Nephron (organoid): ENCODE measurements at regions not wholly inside any gene's neighbourhood (a gene's known extent, or its start where the extent isn't known, plus 50 kb on each side); places are given as distances from the start of the nearest gene placed in this dataset.
A peak's percentile ranks its signal among the peaks of the same experiment; 100 is the strongest.

ENCODE experiments used
- H3K27ac Mint-ChIP-seq, 3 experiments: 2 replicates each; pipeline ENCODE4 v1.8.0; 2020; ENCODE audit warnings: mixed read lengths in 3 of 3, mild to moderate bottlenecking in 2 of 3, moderate library complexity in 1 of 3
- H3K27me3 Mint-ChIP-seq: 2 replicates; pipeline ENCODE4 v1.8.0; 2021; ENCODE audit warnings: low read depth, mild to moderate bottlenecking, moderate library complexity, mixed read lengths
- H3K36me3 Mint-ChIP-seq: 2 replicates; pipeline ENCODE4 v1.8.0; 2020; ENCODE audit warnings: low read depth, mixed read lengths
- H3K4me1 Mint-ChIP-seq: 2 replicates; pipeline ENCODE4 v1.8.0; 2020; ENCODE audit warnings: mixed read lengths
- H3K4me3 Mint-ChIP-seq, 3 experiments: 2 replicates each; pipeline ENCODE4 v1.8.0; 2020; ENCODE audit warnings: mild to moderate bottlenecking in 3 of 3, mixed read lengths in 3 of 3, moderate library complexity in 2 of 3
- H3K9me3 Mint-ChIP-seq: 2 replicates; pipeline ENCODE4 v1.8.0; 2020; ENCODE audit warnings: mixed read lengths
- TF ChIP-seq, protein P1 (sequence below), 3 experiments: fragments of 200-600 bp; sonication (generic); IDR thresholded peaks; one replicate each; pipeline ENCODE4 v1.5.0; 2021; ENCODE audit warnings: antibody characterized with exemption in 3 of 3; ENCODE audit not compliant: unreplicated experiment in 3 of 3

DNA sequence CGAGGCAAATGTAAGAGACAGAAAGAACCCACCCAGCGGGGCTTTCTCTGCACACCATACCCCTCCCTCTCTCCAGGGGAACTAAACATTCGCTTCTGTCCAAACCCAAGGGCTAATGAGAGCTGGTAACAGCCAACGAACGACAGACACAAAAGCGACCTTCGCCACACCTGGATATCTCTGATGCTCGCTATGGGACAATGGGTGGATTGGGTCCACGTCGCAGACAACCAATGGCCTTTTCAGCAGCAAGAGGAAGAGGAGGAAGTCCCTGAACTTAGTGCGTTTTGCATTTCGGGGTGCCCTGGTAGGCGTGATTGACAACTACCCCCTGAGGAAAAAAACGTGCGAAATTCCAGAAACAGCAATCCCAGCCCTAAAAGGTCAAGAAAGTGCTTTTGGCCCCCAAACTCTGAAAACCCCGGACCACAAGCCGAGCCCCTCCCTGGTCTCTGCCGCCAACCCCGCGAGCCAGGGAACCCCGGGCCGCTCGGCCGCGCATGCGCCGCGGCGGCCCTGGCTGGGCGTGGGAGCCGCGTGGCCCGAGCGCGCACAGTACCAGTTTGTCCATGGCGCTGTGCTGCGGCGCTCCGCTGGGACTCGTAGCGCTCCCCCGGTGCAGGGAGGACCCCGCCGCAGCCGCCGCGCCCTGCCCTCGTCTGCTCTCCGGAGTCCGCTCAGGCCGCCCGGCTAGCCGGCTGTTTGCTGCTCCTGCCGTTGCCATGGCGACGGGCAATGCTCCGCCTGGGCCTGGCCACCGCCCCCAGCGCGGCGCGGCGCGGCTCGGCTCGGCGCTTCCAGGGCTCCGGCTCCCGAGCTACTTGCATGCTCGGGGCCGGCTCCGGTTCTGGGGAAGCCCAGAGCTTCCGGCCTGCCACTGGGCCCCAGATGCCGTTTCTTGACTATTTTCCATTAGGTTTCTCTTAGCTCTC, 66.9 kb upstream of the DNAH5 start:
- TF ChIP-seq, protein P1, sequence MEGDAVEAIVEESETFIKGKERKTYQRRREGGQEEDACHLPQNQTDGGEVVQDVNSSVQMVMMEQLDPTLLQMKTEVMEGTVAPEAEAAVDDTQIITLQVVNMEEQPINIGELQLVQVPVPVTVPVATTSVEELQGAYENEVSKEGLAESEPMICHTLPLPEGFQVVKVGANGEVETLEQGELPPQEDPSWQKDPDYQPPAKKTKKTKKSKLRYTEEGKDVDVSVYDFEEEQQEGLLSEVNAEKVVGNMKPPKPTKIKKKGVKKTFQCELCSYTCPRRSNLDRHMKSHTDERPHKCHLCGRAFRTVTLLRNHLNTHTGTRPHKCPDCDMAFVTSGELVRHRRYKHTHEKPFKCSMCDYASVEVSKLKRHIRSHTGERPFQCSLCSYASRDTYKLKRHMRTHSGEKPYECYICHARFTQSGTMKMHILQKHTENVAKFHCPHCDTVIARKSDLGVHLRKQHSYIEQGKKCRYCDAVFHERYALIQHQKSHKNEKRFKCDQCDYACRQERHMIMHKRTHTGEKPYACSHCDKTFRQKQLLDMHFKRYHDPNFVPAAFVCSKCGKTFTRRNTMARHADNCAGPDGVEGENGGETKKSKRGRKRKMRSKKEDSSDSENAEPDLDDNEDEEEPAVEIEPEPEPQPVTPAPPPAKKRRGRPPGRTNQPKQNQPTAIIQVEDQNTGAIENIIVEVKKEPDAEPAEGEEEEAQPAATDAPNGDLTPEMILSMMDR (IDR thresholded peaks at IDR 0.05; ENCODE audit: unreplicated experiment in 3 of 3): no peak
- Mint-ChIP-seq H3K9me3 (no peaks in the 10 kb centered on the region), H3K36me3 (no peaks in the 10 kb centered on the region), H3K27me3 (peaks cover 64% of the 10 kb centered on the region), H3K4me1 (peaks cover 7% of the 10 kb centered on the region), H3K4me3 (peak overlapping the region; percentile 83 to 90 (median 88)), H3K27ac (peak overlapping the region in 2 of 3 experiments; percentile 41 to 79)

DNA sequence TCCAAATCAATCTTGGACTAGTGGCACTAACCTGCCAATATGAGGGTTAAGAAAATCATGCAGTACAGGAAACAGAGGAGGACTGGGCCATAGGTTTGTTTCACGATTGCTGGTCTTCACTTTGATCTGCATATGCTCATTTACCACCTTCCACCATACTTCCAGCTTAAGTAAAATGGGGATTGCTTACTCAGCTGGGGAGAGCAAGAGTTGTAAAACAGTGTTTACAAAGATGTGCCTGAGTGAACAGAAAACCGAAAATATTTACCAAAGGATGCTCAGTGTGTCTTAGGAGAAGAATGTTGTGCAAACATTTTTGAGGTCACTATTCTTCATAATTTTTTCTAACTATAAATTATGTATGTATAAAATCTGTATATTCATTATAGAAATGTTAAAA, 65.1 kb upstream of the DNAH5 start:
- Mint-ChIP-seq H3K9me3 (no peaks in the 10 kb centered on the region), H3K4me1 (peaks cover 7% of the 10 kb centered on the region), H3K27ac (no peak overlapping the region), H3K27me3 (peaks cover 79% of the 10 kb centered on the region), H3K4me3 (no peak overlapping the region), H3K36me3 (no peaks in the 10 kb centered on the region)
- TF ChIP-seq, protein P1 (IDR thresholded peaks at IDR 0.05; ENCODE audit: unreplicated experiment in 3 of 3): no peak

DNA sequence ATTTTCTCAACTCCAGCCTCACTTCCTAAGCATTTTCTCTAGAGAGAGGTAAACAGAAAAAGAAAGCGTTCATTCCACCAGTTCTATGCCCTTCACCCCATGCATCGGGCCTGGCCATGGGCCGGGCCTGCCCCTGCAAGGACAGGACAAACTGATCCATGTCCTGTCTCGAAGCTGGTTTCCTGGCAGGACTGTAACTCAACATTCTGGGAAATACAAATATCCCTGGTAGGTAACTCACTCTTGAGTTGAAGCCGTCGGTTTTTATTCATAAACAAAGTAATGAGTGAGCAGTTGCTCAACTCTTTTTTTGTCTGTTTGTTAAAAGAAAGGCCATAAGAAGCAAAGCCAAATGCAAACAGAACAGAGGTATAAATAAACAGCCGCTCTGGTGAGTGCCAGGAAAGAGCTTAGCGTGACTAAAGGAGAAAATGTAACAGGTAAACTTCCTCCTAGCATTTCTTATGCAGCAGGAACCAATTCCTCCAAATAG, 64.4 kb upstream of the DNAH5 start:
- TF ChIP-seq, protein P1 (IDR thresholded peaks at IDR 0.05; ENCODE audit: unreplicated experiment in 3 of 3): no peak
- Mint-ChIP-seq H3K4me1 (peaks cover 7% of the 10 kb centered on the region), H3K9me3 (no peaks in the 10 kb centered on the region), H3K27ac (no peak overlapping the region), H3K36me3 (no peaks in the 10 kb centered on the region), H3K4me3 (no peak overlapping the region), H3K27me3 (peaks cover 76% of the 10 kb centered on the region)

DNA sequence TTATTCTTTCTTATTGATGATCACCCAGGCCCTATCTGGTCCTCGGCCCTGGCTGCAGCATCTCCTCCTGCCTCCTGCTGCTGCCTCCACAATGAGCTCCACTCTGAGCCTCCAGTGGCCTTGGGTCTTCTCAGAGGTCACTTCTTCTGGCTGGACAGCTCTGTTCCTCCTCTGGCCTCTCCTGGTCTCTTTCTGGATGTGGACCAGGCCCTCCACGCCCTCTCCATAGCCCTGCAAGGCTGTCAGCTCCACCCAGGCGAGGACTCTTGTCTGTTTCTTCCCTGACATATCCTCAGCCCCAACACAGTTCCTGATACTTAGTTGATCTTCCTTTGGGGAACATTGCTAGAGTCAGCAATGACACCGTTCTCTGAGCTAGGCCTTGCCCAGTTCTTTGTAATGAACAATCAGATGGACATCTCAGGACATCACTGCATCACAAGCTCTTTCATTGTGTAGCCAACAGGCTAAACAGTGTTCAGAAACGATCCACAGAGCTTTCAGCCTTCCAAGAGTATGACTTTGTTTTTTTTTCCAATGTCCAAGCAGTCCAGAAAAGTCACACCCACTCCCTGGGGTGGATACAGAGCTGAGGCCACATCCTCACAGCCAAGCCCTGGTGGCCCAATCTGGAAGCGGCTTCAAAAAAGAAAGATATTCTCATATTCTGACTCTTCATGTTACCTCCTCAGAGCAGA, 62.5 kb upstream of the DNAH5 start:
- peaks cover 7% of the 10 kb centered on the region for H3K4me1 Mint-ChIP-seq
- H3K9me3 Mint-ChIP-seq: no peaks in the 10 kb centered on the region
- TF ChIP-seq, protein P1 (IDR thresholded peaks at IDR 0.05; ENCODE audit: unreplicated experiment in 3 of 3): no peak
- peaks cover 65% of the 10 kb centered on the region for H3K27me3 Mint-ChIP-seq
- H3K27ac Mint-ChIP-seq: no peak overlapping the region
- no peaks in the 10 kb centered on the region for H3K36me3 Mint-ChIP-seq
- no peak overlapping the region for H3K4me3 Mint-ChIP-seq

DNA sequence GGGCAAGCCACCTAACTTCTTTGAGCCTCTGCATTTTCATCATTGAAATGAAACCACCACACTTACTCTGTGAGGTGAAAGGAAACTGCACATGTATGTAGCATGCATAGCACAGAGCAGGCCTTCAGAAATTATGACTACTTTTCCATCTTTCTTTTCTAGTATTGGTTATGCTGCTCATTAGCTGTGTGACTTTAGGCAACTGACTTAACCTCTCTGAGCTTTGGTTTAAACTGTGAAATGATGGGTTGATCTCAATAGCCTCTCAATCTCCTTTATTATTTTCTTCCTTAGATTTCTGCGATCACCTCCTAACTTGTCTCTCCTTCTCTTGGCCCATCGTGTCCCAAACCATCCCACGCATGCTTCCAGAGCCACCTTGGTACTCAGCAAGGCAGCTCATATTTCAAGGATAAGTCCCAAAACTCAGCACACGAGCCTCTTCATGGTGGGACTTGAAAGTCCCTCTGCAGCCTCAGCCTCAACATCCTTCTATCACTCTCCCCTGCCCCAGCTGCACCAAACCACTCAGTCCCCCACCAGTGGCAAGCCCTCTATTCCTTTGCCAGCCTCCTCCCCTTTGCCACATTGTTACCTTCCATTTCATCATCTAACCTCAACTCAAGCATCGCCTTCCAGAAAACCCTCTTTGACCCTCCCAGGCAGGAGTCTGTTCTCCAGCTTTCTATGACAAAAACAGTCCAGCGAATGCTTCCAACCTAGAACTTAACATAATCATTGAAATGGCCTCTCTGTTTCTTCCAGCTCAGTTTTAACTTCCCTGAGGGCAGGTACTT, 60.3 kb upstream of the DNAH5 start:
- no peak overlapping the region for H3K27ac Mint-ChIP-seq
- H3K9me3 Mint-ChIP-seq: no peaks in the 10 kb centered on the region
- TF ChIP-seq, protein P1 (IDR thresholded peaks at IDR 0.05; ENCODE audit: unreplicated experiment in 3 of 3): no peak
- H3K27me3 Mint-ChIP-seq: peaks cover 51% of the 10 kb centered on the region
- H3K36me3 Mint-ChIP-seq: no peaks in the 10 kb centered on the region
- H3K4me3 Mint-ChIP-seq: no peak overlapping the region
- no peaks in the 10 kb centered on the region for H3K4me1 Mint-ChIP-seq
